NCI-H2081 (cell line): ENCODE measurements at regions not wholly inside any gene's neighbourhood (a gene's known extent, or its start where the extent isn't known, plus 50 kb on each side); places are given as distances from the start of the nearest gene placed in this dataset.

Experiments used
- DNase-seq, 2 experiments: peaks; one replicate each; lab custom pipeline; 2025; lab: John Stamatoyannopoulos, UW

DNA sequence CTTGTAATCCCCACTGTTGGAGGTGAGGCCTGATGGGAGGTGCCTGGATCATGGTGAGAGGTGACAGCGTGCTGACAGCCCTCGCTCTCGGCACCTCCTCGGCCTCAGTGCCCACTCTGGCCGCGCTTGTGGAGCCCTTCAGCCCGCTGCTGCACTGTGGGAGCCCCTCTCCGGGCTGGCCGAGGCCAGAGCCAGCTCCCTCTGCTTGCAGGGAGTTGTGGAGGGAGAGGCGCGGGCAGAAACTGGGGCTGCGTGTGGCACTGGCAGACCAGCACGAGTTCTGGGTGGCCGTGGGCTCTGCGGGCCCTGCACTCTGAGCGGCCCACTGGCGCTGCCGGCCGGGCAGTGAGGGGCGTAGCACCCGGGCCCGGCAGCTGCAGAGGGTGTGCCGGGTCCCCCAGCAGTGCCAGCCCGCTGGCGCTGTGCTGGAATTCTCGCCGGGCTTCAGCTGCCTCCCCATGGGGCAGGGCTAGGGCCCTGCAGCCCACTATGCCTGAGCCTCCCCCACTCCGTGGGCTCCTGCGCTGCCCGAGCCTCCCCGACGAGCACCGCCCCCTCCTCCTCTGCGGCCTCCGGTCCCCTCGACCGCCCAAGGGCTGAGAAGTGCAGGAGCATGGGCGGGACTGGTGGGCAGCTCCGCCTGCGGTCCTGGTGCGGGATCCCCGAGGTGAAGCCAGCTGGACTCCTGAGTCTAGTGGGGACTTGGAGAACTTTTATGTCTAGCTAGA lies 197.1 kb downstream of the SPP2 start:
- no peak for DNase-seq

DNA sequence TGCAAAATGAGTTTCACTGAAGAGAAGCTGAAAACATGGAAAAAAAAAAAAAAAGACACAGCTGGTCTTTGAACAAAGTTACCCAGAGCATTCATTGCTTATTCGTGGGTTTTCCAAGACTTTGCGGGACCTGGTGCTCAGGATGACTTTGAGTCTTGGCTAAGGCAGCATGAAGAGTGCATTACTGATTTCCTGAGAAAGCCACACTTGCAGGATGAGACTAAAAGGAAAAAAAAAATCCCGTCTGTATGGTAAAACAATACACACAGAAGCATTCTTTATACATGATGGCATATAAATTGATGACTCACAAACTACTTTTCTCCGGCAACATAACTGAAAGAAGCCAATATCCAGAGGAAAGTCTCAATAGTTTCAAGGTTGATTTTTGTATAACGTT lies 195.4 kb downstream of the SPP2 start:
- no peak for DNase-seq

DNA sequence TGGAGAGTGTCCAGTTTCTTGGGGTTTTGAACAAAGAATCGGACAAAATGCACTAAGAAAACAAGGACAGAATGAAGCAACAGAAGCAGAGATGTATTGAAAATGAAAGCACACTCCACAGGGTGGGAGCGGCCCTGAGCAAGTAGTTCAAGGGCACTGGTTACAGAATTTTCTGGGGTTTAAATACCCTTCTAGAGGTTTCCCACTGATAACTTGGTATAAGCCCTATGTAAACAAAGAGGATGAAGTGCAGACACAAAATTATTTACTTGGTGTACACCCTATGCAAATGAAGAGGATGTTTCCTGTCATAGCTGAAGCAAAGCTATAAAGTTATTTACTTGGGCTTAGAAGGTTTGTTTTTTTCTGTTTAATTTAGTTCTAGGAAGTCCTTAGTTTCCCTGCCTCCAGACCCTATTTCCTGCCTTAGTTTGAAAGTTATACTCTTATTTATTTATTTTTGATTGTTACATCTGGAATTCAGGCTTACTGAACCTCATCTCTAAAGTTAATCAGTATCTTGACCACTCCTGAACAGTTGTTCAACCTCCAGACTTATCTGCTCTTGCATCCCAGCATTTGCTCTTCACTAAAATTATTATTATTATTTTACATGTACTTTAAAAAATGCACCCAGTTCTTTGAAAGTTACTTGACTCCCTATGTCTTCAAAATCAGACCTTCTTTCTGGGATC lies 193.5 kb downstream of the SPP2 start:
- DNase-seq: no peak

DNA sequence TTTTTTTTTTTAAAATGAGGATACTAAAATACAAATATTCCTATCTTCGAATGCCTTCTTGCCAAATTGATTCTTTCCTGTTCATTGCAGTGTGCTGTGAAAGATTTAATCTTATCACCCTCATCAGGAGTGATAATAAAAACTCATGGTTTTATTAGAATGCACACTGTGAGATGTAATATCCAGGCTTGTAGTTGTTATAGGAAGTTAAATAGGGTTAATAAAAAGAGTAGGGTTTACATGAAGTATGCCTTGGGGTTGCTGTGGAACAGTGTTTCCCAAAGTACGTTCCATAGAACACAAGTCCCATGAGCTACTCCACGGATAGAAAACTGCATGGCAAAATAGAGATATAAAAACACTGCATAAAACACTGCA lies 191.9 kb downstream of the SPP2 start:
- no peak for DNase-seq

DNA sequence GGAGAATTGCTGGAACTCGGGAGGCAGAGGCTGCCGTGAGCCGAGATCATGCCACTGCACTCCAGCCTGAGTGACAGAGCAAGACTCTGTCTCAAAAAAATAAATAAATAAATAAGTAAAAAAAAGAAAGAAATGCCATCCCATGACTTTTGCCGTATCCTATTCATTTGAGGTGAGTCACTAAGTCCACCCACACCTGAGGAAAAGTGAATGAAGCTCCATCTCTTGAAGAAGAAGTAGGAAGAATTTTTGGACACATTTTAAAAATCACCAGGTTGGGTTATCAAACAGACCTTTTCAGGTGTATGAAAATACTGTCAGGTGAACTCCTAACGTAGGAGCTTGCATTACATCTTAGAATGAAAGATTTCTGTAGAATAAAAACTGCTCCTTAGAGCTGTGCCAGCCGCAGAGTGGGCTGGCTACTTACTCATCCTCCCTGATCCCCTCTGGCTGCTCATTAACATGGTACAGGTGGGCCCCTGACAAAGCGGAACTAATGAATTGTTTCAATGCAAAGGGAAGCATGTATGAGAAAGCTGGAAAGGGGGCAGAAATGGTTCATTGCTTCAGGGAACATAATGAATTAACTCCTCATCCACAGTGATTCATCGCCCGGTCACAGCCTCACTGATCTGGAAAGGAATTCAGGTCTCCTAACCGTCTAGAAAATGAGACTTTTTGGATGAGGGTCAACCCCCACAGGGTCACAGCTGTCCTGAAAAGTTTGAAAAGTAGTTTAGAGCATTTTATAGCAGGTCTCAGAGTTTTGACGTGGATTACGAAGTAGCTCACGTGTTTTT lies 191.4 kb downstream of the SPP2 start:
- no peak for DNase-seq

DNA sequence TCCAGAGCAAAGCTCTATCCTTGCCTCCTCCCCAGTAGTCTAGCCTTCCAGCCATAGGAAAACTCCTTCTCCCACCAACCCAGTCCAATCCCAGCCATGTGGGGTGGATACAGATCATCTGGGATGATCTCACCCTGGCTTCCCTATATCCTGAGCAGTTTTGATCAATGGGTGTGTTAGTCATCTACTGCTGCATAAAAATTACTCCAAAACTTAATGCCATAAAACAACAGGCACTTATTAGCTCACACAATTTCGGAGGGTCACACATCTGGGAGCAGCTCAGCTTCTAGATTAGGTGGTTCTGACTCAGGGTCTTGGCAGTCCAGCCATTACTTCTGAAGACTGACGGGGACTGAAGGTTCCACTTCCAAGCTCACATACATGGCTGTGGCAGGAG lies 190.4 kb downstream of the SPP2 start:
- DNase-seq: no peak

DNA sequence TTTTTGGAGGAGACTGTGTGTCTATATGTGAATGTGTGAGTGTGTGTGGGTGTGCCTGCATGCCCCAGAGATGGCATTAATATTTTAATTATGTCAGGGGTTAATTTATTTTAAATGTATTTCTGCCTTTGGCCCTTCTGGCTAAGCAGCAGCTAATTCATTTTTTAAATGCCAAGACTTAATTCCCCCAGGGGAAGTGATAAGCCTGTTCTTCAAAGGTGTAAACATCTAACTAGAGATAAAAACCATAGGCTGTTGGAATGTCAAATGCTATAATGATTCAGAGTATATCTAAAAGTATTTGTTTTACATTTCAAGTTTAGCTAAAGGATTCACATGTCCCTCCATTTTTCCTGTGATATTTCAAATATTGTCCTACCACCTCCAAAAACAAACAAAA lies 184.7 kb downstream of the SPP2 start:
- DNase-seq: no peak

DNA sequence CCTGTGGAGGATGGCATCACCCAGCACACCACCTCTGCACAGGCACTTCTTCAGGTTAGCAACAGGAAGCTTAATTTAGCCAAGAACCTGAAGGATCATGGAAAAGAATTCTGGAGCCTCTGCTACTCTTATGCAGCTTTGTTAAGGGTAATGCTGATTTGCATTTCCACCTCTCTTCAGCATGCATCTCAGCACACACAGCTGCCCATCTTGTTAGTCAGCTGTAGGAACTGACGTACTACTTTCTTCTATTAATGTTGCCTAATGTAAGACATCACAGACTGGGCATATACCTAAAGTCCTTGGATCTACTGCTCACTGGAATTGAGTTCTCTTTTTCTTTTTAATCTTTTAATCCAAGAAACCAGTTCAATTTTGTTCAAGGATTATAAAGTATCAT lies 181.0 kb downstream of the SPP2 start:
- no peak for DNase-seq

DNA sequence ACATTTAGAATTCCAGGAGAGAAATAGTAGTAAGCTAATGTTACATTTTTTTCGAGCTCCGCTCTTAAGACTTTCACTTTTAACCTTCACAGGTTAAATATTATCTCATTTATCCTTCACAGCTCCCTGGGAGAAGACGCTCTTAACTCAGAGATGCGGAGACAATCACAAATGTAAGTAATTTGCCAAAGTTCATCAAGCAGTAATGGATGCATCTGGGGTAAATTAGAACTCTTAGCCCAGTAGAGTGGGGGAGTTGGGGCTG lies 168.5 kb downstream of the SPP2 start:
- DNase-seq: no peak

DNA sequence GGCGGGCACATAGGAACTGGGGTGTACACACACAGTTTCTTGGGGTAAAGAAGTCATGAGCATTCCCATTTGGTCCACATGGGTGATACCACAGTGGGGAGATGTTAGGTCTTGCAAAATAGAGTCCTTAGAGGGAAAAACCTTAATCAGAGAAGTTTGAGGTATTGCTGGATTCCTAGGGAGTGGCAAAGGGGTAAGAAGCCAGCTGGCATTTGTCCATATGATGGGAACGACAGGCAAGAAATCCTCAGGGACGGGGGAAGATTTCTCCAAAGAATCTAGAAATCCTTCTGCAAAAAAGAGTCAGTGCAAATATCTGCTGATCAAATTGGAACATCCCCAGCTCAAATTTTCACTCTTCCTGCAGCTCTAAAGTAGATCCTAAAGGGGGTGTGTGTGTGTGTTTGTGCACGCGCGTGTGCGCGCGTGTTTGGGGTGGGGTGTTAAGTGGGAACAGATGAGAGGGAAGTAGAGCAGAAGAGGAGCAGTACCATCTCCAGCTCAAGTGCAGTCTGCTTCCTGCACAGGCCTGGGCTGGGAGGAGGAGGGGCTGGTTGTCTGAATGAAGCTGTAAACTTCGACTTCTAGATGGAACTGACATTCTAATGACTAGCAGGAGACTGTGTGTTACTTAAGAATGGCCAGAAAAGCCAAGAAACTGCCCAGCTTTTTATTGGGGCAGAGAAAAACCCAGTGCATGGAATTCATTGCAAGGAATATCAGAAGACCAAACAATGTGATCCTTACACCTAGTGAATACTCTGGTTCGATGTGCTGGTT lies 168.0 kb downstream of the SPP2 start:
- DNase-seq: no peak

DNA sequence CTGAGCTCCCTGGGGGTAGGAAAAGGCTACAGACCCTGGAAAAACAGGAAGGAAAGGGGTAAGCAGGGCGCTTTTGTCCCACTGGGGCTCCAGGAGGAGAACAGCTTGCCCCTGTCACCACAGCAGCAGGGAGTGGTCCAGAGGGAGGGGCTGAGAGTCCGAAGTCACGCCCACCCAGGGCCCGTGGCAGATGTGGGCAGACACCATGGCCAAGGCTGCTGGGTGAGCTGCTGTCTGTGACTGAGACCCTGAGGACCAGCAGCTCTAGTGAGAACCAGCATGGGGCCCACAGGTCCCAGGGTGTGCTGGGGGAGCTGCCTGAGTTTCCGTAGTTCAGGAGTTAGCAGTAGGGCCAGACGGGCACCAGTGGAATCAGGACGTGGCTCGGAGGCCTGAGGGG lies 162.0 kb downstream of the SPP2 start:
- no peak for DNase-seq

DNA sequence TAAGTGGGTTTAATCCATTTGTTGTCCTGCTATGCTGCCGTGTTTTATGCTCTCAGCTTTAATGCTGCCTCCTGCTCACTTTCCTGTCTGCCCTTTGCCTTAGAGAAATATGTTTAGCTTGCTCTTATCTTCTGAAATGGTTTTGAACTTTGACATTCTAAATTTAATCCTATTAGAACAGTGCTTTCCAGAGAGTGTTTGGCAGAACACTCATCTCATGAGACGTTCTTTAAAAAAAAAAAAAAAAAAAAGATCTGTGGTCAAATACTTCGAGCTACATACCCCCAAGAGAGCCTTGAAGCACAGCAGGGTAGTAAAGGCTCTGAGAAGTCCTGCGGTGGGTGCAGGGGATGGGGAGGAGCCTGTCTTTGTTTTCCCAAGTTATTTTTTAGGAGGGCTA lies 161.3 kb downstream of the SPP2 start:
- DNase-seq: no peak

DNA sequence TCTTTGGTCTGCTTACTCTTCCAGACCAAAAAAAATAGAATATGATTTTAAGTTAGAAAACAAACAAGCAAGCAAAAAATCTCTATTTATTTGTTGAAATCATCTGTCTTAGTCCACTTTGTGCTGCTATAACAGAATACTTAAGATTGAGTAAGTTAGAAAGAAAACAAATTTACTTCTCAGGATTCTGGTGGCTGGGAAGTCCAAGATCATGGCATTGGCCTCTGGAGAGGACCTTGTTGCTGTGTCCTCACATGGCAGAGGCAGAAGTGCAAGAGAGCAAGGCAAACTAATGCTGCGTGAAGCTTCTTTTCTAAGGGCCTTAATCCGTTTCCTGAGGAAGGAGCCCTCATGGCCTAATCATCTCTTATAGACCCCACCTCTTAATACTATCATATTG lies 156.2 kb downstream of the SPP2 start:
- DNase-seq: no peak

DNA sequence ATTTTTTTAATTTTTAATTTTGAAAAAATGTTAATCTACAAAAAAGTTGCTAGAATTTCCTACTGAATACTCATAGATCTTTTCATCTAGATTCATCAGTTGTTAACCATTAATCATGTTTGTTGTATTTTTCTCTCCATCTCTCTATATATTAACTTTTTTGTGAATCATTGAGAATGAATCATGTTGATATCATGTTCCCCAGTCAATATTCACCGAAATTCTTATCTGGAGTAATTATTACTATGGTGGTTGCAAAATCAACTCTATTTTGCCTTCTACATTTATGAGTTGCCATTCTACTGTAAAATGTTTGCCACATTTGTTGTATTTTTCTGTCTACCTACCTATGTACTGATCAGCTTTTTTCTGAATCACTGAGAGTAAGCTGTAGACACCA lies 154.0 kb downstream of the SPP2 start:
- DNase-seq: no peak

DNA sequence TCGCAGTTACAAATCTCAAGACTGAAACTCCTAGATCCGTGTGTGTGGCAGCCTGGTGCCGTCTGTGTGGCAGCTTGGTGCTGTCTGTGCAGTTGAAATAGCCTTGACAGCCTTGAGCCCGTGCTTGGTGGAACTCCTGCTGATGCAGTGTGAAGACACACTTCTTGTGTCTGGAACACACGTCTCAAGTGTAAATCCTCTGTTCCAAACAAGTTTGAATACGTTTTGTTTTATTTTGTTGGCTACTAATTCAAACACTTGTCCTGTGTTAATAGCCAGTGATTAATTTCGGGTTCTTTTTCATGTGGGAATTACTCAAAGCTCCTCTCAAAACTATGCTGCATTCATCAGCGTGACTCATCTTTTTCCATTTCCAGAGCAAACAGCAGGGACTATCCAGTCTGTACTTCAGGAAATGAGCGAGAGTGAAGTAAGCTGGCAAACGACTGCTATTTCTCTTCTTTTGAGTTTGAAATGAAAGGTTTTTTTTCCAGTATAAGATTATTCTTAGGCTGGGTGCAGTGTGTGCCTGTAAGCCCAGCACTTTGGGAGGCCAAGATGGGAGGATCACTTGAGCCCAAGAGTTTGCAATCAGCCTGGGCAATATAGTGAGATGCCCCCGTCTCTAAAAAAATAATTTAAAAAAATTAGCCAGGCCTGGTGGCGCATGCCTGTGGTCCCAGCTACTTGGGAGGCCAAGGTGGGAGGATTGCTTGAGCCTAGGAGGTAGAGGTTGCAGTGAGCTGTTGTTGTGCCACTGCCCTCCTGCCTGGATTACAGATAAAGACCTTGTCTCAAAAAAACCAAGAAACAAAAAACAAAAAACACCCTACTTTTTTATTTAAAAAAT lies 152.9 kb downstream of the SPP2 start:
- DNase-seq: no peak

DNA sequence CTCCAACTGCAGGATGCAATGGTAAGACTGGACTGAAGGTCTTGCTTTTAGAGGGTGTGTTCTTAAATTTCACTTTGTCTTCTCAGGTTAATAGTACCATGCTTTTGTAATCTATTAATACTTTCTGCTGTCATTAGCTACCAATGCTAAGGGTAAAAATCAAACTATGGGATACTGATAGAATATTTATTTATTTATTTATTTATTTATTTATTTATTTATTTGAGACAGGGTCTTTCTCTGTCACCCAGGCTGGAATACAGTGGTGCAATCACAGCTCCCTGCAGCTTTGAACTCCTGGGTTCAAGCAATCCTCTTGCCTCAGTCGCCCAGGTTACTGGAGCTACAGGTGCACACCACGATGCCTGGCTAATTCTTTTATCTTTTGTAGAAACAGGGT lies 152.1 kb downstream of the SPP2 start:
- no peak for DNase-seq

DNA sequence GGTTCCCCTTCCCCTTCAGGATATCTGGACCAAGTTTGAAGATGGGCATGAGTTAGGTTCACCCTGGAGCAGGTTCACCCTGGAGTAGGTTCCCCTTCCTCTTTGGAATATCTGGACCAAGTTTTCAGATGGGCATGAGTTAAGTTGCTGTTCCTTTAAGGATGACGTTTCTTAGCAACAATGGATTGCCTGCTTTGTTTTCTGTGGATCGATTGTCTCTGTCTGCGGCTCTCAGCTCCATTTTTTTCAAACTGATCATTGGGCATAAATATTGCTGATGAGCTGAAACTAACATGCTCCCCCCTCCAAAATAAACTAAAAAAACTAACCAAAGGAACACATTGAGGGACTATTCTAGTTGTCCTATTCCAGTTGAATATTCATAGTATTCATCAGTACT lies 149.5 kb downstream of the SPP2 start:
- DNase-seq: no peak

DNA sequence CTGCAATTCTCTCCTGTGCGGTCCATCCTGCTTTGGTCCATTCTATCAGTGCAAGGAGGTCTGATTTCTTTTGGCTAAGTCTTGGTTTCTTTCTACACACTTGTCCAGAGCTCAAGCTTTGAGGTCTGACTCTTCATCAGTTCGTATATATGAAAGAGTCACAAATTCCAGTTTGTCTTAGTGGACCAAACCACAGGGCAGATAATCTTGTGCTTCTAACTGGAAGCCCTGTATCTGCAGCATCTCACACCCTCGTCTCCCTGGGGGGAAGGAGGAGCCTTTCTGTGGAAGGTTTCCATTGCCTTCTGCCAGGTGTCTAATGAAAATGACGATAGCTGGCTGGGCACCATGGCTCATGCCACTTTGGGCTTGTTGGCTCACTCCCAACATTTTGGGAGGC lies 148.5 kb downstream of the SPP2 start:
- DNase-seq: no peak

DNA sequence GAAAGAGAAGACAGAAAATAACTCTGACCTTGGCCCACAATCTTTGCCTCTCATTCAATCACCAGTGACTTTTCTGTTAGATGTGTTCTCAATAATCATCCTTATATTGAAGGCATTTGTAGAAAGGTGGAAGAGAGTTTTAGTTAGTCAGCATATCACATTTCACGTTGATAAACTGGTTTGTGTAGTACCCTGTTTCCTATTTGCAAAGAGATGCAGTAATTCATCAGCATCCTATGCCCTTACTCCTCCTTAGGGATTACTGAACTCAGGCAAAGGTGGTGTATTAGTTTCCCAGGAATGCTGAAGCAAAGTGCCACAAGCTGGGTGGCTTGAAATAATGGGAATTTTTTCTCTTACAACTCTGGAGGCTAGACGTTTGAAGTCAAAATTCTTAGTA lies 145.0 kb downstream of the SPP2 start:
- no peak for DNase-seq

DNA sequence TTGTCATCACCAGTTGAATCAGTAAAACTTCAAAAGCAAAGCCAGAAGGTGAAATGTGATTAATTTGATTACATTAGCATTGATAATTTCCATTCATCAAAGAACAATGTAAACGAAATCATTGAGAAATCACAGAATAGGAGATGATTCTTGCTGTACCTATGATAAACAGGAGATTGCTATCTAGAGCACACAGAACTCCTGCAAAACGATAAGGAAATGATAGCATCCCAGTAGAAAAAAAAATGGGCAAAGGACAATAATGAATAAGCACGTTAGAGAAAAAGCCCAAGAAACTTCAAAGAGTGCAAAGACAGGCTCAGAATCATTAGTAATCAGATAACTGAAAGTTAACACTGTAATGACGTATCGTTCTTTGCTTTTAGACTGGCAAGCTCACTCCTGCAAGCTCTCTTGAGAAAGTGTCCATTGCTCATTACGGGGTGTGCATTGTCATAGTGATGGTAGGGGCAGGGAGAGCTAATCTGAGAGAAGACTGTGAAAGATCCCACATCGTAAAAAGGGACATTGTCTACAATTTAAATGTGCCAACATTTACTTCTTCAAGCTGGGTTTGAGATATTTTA lies 143.6 kb downstream of the SPP2 start:
- DNase-seq: no peak

DNA sequence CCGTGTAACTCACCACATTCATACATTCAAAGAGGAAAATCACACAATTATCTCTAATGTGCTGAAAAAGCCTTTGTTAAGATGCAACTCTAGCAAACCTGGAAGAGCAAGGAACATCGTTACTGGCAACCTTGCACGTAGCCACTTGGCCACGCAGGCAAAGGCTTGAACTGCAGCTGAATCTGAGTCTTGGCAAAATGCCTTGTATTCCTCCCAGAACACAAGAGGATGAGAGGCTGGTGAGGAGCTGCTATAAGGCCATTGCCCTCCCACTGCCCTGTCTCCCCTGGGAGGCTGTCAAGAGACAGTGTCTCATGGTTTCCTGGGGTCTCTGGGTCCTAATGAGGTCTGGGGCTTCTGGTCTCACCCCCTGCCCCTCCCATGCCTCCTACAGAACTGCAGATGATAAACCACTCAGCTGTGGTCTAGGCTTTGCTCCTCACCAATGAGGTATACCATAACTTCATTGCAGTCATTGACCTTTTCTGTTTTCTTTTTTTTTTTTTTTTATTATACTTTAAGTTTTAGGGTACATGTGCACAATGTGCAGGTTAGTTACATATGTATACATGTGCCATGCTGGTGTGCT lies 141.4 kb downstream of the SPP2 start:
- DNase-seq: peak in 1 of 2 experiments; percentile 6
